Midbrain (tissue), 1 donor: ENCODE measurements at regions not wholly inside any gene's neighbourhood (a gene's known extent, or its start where the extent isn't known, plus 50 kb on each side); places are given as distances from the start of the nearest gene placed in this dataset.

Experiments
- DNase-seq: peaks from one replicate; lab custom pipeline; 2025; lab: John Stamatoyannopoulos, UW

DNA sequence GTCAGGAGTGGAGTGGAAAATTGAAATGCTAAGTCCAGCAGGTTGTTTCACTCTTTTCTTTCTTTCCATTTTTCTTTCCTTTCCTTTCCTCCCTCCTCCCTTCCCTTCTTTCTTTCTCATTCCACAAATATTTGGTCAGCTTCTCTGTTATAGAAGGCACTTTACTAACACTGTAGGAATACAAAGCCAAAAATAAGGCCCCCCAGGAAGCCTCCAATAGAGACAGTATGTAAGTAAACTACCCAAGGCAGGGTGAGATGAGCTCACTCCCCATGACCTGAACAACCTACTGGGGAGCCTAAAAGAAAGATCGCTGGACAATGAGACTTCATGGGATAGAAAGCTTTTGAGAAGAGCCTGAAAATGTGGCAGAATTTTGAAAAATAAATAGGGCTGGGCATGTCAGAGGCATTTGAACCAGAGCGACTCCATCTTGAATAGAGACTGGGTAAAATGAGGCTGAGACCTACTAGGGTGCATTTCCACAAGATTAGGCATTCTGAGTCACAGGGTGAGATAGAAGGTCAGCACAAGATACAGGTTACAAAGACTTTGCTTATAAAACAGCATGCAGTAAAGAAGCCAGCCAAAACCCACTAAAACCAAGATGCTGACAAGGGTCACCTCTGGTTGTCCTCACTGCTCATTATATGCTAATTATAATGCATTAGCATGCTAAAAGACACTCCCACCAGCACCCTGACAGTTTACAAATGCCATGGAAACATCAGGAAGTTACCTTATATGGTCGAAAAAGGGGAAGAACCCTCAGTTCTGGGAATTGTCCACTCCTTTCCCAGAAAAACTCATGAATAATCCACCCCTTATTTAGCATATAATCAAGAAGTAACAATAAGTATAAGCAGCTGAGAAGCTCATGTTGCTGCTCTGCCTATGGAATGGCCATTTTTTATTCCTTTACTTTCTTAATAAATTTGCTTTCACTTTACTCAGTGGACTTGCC lies 158.9 kb upstream of the EGFLAM start:
- no peak for DNase-seq

GRCh38 chr5:38094889-38095288 lies 163.5 kb upstream of the EGFLAM start:
- DNase-seq = no peak

- no peak for DNase-seq
Observed at GRCh38 chr5:38093855-38094254, 164.5 kb upstream of the EGFLAM start.

DNA sequence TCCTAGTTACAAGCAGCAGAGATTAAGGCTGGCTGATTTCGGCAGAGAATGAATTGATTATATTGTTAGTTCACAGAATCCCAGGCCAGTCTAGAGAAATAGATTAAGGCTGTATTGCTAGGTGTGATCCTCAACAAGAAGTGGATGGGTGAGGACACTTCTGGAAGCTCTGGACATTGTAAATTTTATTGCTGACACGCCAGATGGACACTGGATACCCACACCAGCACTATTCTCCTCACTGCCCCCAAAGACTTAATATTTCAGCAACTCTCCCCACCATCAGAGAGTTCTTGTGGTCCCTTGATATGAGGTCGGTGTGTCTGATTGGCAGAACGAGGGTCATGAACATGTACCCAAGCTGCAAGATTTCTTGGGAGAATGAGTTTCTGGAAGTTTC lies 171.6 kb upstream of the EGFLAM start:
- no peak for DNase-seq

- no peak for DNase-seq
Observed at GRCh38 chr5:38079620-38080402, 178.5 kb upstream of the EGFLAM start.

DNA sequence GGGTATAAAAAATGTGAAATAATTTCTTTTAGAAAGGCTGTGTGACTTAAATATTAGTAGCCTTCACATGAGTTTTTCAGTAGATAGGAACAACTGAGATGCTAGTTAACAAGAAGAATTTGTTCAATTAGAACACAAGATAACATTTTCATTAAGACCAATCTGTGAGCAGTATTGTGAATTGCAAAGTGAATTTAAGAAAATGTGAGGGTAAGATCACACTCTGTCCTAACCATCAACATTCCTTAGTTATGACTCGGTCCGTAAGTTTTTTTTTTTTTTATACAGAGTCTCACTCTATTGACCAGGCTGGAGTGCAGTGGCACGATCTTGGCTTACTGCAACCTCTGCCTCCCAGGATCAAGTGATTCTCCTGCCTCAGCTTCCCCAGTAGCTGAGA lies 180.2 kb upstream of the EGFLAM start:
- DNase-seq = no peak

GRCh38 chr5:38077652-38078051 lies 180.7 kb upstream of the EGFLAM start:
- DNase-seq = no peak

GRCh38 chr5:38071831-38072694 lies 186.3 kb upstream of the EGFLAM start:
- DNase-seq = no peak

GRCh38 chr5:38070304-38070950 lies 187.9 kb upstream of the EGFLAM start:
- no peak for DNase-seq

DNA sequence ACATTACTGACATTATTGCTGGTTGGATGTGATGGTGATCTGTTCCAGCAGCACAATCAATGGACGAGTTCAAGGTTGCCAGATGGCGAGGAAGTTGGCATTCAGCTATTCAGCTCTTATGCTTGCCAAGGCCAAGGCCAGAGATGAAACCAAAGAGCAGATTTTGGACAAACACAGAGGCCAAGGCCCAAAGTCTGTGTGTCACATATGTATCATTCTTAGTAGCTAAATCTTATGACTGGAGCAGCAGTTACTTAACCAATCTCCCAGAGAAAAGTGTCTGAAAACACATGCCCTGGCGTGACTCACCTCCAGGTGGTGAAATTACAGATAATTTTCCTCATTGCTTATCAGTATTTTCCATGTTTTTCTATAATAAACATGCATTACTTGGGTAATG lies 189.0 kb upstream of the EGFLAM start:
- no peak for DNase-seq

DNA sequence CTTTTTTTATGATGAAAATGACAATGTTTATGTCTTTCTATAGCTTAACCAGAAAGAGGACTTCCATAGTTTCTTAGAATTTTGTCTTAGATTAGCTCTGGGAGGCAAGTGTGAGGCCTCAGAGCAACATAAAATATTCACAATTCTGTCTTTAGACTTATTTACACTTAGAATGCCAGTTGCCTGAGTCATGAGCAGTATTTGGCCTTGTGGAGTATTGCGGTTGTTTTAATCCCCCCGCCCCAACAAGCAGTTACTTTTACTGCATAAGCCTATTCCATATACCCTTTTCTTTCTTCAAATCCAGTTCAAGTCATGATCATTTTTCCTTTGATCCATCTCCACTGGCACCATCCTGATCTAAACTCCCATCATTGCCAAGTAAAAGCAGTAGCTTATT lies 198.0 kb upstream of the EGFLAM start:
- DNase-seq = no peak

DNA sequence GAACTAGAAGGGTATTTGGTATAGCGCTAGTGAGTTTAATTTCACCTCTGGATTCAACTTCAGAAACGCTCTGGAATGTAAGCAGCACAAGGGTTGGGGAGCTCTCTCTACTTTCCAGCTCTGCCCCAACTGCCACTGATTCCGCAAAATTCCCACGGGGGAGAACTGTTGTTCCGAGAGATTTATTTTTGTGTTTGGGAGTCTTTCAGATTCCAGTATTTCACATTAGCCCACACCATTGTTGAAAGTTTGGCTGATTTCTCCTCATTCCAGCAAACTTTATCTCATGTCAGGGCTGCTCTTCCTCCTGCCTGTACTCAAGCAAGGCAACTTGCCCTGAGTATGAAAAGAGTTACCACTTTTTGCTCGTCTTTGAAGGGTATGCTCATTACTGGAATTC lies 198.5 kb upstream of the EGFLAM start:
- DNase-seq = no peak

DNA sequence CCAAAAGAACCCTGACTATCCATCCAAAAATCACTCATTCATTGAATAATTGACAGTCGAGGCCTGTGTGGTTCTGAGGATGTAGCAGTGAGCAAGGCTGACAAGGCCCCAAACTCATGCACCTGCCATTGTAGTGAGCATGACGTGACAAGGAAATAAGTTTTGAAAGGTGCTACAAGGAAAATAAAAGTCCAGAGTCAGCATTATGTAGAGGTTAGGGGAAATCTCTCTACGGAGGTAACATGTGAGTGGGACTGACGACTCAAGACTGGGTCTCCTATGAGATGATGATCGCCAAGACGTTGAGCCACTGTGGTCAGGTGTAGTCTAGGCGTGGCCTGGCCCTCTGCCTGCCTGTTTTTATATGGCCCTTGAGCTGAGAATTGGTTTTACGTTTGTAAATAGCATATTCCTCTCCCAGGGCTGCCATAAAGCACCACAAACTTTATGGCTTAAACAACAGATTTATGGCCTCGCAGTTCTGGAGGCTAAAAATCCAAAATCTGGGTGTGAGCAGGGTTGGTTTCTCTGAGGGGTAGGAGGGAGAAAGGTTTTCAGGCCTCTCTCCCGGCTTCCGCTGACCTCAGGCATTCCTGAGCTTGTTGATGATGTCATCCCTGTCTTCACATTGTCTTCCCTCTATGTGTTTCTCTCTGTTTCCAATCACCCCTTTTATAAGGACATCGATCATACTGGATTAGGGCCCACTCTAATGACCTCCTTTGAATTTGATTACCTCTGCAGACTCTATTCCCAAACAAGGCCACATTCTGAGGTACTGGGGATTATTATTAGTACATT lies 206.4 kb upstream of the EGFLAM start:
- no peak for DNase-seq

- no peak for DNase-seq
Observed at GRCh38 chr5:38048400-38048799, 208.6 kb upstream of the GDNF start.

DNA sequence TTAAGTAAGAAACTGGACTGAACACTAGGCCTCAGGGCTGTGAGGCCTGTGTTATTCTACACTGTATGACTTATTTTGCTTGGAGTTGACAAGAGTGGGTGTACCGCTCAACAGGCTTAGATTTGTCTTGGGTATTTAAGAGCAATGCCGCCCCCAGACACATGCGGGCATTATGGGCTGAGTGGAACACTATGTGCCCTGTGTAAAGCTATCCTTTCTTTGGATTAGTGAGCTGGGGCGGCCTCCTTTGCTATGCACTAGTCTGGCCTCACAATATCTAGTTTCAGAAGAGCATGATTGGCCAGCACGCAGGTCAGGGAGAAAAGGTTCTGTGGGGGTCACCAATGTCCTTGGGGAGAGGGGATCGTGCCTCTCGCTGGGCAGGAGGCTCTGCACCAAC lies 206.3 kb upstream of the GDNF start:
- no peak for DNase-seq

DNA sequence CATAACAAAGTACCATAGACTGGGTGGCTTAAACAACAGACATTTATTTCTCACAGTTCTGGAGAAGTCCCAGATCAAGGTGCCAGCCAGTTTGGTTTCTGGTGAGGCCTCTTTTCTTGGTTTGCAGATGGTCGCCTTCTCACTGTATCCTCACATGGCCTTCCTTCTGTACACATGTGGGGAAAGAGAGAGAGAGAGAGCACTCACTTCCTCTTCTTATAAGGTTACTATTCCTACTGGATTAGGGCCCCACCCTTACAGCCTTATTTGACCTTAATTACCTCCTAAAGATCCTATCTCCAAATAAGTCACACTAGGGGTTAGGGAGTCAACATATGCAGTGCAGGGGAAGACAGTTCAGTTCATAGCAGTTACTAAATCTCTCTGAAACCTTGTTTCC lies 205.6 kb upstream of the GDNF start:
- no peak for DNase-seq

DNA sequence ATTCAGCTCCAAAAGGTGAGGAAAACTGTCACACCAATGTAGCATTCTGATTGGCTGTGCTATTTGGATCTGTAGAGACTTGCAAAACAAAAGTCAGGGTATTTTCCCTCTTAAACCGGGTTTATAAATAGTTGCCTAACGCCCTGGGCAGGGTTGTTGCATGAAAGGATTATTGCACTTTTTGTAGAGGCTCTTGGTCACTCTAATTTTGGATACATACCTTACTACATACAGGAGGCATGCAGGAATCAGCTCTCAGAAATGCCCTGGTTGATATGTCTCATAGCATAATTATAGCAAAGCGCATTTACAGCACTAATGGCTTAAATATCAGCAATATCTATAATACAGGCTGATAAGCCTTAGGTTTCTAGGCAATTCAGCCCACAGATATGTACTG lies 200.0 kb upstream of the GDNF start:
- no peak for DNase-seq

DNA sequence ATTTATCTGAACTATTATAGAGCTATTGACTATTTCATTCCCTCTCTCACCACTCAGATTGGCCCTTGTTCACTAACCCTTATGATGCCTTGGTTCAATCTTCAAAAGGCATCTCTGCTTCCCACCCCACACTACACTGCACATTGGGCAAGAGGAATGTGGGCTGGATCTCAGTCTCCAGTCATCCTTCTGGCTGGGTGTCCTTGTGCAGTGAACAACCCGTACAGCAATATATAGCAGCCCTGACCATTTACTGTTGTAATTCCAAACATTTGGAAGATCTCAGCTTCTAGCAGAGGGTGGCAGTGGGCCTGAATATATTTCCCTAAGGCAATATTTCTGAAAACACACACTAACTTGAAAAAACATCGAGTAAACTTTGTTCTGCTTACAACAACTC lies 199.2 kb upstream of the GDNF start:
- no peak for DNase-seq

- DNase-seq = no peak
Observed at GRCh38 chr5:38036765-38037164, 196.9 kb upstream of the GDNF start.

DNA sequence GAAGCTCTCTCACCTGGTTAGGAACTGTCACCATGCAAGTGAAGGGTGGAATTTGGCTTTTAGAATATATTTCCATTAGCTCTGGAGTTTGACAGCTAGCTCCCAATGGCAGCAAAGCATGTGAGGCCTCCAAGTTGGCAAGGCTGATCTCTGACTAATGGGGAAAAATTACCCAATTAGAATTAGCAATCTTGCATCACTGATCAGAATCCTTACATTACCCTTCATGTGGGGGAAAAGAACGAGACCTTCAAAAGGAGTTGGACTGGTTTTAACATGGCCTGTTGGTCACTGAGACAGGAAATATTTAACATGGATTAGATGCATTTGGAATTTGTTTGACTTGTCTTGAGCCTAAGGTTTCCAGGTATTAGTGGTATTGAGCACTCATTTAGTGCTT lies 192.3 kb upstream of the GDNF start:
- DNase-seq = no peak

DNA sequence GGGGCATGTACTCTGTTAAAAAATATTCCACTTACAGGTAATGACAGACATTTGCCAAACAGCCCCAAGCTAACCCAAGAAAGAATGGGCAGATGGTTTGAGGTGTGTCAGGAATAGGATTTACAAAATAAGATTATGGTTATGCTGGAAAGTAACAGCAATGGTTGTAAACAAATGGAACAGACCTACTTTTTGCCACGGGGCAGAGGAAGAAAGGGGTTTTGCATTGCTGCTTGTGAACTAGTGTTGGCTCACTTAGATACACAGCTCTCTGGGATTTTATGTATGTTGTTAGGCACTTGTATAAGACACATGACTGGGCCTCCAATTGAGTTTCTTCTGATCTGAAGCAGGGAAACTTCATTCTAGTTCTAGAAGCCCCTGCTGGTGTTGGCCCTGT lies 191.5 kb upstream of the GDNF start:
- no peak for DNase-seq
